ENCODE measurements at regions not wholly inside any gene's neighbourhood (a gene's known extent, or its start where the extent isn't known, plus 50 kb on each side); places are given as distances from the start of the nearest gene placed in this dataset.

DNA sequence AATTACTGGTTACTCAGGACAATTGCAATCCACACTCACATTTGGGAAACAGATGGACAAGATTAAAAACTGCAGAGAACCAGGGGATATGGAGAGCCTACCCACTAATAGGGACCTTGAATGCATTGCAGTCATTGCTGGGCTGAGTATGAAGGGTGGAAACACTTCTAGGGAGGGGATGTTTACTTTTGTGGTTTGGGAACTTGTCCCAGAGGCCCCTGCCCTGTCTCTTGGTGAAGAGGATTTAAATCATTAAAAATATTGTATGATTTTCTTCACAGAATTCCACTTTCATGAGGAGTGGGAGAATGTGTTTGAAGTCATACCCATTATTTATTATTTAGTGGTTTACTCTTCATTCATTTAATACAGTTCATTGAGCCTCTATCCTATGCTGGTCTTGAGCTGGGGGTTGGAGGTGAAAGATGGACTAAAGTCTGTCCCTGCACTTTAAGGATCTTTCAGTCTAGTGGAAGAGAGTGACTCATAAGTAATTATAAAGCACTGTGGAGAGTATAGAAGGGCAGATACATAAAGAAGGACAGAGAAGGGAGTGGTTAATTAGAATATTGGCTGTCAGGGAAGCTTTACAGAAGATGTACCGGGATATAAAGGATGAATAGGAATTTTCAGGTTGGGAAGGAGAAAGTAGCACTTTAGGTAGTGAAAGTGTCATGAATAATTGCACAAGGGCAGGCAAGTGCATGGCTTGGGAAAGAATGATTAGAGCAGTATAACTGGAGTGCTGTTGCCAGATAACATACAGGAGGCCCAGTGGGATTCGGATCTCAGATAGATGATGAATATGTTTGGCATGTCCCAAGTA, 313.4 kb downstream of the LPIN1 start:
- Mint-ChIP-seq H3K4me3 (no peak overlapping the region), H3K36me3 (ENCODE audit: low read depth) (no peaks in the 10 kb centered on the region), H3K27ac (no peak overlapping the region), H3K27me3 (no peaks in the 10 kb centered on the region), H3K4me1 (peaks cover 54% of the 10 kb centered on the region), H3K9me3 (peaks cover 1% of the 10 kb centered on the region)
- DNase-seq (no peak), ATAC-seq (ENCODE audit: low read depth) (no peak)
- no peak for TF ChIP-seq CTCF (IDR thresholded peaks at IDR 0.05)
- ChIA-PET POLR2A (interaction anchor here (1.3 kb wide), 1 partner anchor 15 kb away, joined by 3 read pairs; no protein-coding TSS in a partner anchor), CTCF (no interaction called here)
- intact Hi-C loops (cut with micrococcal nuclease): no loop called here

- CTCF ChIA-PET: no interaction called here
- DNase-seq (no peak), ATAC-seq (ENCODE audit: low read depth) (no peak)
- intact Hi-C loops (cut with micrococcal nuclease): no loop called here
- Mint-ChIP-seq H3K27me3 (no peaks in the 10 kb centered on the region), H3K36me3 (ENCODE audit: low read depth) (no peaks in the 10 kb centered on the region), H3K27ac (no peak overlapping the region), H3K4me3 (no peak overlapping the region), H3K9me3 (peaks cover 1% of the 10 kb centered on the region), H3K4me1 (peaks cover 49% of the 10 kb centered on the region)
- TF ChIP-seq CTCF (IDR thresholded peaks at IDR 0.05): no peak
- POLR2A ChIA-PET: no interaction called here
Measured at GRCh38 chr2:12060886-12061285, 314.5 kb downstream of the LPIN1 start.

- H3K27me3 Mint-ChIP-seq: no peaks in the 10 kb centered on the region
- DNase-seq (no peak), ATAC-seq (ENCODE audit: low read depth) (no peak)
- intact Hi-C loops (cut with micrococcal nuclease): no loop called here
- peaks cover 46% of the 10 kb centered on the region for H3K4me1 Mint-ChIP-seq
- H3K36me3 Mint-ChIP-seq (ENCODE audit: low read depth): no peaks in the 10 kb centered on the region
- no peak overlapping the region for H3K4me3 Mint-ChIP-seq
- TF ChIP-seq CTCF (IDR thresholded peaks at IDR 0.05): no peak
- H3K27ac Mint-ChIP-seq: no peak overlapping the region
- ChIA-PET CTCF (no interaction called here), POLR2A (no interaction called here)
- H3K9me3 Mint-ChIP-seq: peaks cover 1% of the 10 kb centered on the region
Measured at GRCh38 chr2:12061286-12062052, 315.0 kb downstream of the LPIN1 start.

DNA sequence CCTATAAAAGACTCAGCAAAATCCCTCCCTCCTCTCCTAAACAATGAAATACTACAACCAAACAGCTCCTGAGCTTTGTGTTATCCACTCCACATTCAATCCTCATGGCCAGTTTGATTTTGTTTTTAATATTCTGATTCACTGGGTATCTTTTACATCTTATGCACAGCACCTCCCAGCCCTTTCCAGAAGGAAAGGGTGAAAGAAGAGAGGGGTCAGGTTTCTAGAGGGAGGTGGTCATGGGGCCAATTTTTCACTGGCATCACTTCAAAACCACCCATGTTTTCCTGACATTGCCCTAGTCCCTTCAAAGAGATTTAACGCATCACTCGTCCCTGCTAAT, 315.6 kb downstream of the LPIN1 start:
- ChIA-PET CTCF (no interaction called here), POLR2A (interaction anchor here (0.5 kb wide), 1 partner anchor 198 kb away, joined by 6 read pairs; no protein-coding TSS in a partner anchor)
- Mint-ChIP-seq H3K27ac (no peak overlapping the region), H3K9me3 (peaks cover 1% of the 10 kb centered on the region), H3K4me3 (no peak overlapping the region), H3K27me3 (no peaks in the 10 kb centered on the region), H3K36me3 (ENCODE audit: low read depth) (no peaks in the 10 kb centered on the region), H3K4me1 (peaks cover 44% of the 10 kb centered on the region)
- ATAC-seq (ENCODE audit: low read depth) (no peak), DNase-seq (no peak)
- intact Hi-C loops (cut with micrococcal nuclease): no loop called here
- no peak for TF ChIP-seq CTCF (IDR thresholded peaks at IDR 0.05)

DNA sequence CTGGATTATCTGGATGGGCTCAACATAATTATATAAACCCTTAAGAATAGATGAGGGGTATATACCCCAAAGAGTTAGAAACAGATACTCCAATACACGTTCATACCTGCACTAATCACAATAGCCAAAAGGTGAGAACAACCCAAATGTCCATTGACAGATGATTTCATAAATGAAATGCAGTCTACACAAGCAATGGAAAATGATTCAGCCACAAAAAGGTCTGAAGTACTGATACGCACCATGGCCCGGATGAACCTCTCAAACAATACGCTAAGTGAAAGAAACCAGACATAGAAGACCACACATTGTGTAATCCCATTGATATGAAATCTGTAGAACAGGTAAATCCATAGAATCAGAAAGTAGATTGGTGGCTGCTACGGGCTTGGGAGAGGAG, 316.8 kb downstream of the LPIN1 start:
- H3K9me3 Mint-ChIP-seq: peaks cover 1% of the 10 kb centered on the region
- CTCF ChIA-PET: no interaction called here
- H3K4me1 Mint-ChIP-seq: peaks cover 41% of the 10 kb centered on the region
- H3K27me3 Mint-ChIP-seq: no peaks in the 10 kb centered on the region
- no peak for DNase-seq
- no peak overlapping the region for H3K4me3 Mint-ChIP-seq
- no peak overlapping the region for H3K27ac Mint-ChIP-seq
- H3K36me3 Mint-ChIP-seq (ENCODE audit: low read depth): no peaks in the 10 kb centered on the region
- POLR2A ChIA-PET: no interaction called here
- intact Hi-C loops (cut with micrococcal nuclease): no loop called here
- no peak for ATAC-seq (ENCODE audit: low read depth)
- TF ChIP-seq CTCF (IDR thresholded peaks at IDR 0.05): no peak
